Daoy (cell line): ENCODE measurements at regions not wholly inside any gene's neighbourhood (a gene's known extent, or its start where the extent isn't known, plus 50 kb on each side); places are given as distances from the start of the nearest gene placed in this dataset.

Experiments
- DNase-seq: peaks from one replicate; pipeline ENCODE4 v3.0.0-alpha.2; 2015; ENCODE audit warnings: low read depth

DNA sequence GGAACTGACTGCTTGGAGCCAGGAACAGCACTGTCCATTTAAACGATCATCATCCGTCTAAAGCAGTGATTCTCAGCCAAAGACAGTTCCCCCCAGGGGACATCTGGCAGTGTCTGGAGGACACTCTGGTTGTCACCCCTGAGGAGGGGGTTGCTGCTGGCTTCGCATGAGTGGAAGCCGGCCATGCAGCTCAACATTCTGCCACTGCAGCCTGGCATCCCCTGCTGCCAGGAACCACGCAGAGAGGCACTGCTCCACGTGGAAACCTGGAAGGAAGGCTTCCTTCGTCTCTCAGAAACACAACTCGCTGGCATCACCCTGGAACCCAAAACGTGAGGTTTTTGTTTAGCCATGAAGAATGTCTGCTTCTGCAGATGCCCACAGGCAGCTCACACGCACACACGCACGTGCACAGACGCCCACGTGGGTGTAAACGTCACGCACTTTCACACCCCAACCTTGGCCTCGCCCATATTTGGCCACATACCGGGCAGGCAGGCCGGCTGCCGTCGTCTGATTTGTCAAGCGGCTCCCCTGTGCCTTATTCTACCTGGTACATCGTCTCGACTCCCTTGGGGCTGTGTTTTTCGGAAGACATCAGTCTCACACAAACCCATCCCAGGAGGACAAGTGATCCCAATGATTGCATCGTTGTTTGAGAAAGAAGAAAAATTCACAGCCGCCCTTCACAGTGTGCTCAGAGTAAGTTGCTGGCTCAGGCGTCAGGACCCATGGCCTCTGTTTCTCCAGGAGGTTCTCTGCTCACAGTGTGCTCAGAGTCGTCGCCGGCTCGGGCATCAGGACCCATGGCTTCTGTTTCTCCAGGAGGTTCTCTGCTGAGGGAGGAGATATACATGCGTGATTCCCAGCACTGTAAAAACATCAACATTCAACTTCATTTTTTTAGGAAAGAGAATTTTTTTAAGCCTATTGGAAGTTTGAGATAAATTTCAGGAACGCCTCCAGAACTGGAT, 127.2 kb upstream of the PPP2R2D start:
- no peak for DNase-seq

- DNase-seq: no peak
These were observed 126.1 kb upstream of the PPP2R2D start for GRCh38 chr10:131774681-131775085.

DNA sequence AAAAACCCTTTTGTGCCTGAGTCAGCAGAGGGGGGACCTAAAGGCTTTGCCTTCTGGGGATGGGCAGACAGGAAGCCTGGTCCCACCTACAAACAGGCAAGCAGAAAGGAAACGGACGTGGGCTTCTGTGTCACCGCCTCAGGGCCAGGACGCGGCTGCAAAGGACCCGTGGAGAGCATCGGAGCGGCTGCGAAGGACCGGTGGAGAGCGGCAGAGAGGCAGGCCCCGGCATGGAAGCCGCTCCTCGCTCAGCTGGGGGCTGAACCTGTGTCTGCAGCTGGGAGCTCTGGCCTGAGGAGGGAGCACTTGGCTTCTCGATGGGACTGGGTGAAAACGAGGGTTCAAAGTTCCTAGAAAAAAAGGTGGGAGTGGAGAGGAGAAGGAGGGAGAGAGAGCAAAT, 125.4 kb upstream of the PPP2R2D start:
- no peak for DNase-seq

GRCh38 chr10:131775833-131776232, 125.0 kb upstream of the PPP2R2D start:
- no peak for DNase-seq

DNA sequence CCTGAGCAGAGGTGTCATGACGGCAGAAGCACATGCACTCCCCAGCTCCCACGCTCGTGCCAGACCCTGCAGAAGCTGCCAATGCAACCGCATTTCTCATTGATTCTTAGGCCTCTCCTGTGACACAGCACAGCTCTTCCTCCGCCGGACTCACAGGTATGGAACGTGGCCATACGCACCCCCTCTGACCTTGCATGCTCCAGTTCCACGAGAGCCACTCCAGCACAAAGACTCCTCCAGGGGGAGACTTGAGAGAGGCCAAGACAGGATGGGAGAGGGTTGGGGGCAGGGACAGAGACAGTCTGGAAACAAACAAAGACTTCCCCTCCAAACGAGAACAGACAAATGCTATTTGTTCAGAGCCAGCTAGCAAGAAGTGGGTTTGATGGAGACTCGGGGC, 124.3 kb upstream of the PPP2R2D start:
- DNase-seq: no peak

DNA sequence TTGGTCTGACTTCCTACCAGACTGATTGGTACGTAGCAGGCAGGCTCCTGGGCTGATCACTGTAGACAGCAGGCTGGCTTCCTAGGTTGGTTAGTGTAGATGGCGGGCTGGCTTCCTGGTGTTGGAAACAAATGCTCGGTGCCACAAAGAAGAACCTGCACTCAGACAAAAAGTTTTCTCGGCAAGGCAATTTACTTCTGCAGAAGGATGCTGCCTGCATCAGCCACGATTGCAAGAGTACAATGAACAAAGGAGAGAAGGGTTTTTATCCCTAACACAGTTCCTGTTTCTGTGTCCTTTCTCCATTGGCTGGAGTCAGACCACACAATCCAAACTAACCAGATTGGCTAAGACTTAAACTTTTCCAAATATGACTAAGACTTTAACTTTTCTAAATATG, 123.6 kb upstream of the PPP2R2D start:
- no peak for DNase-seq

- no peak for DNase-seq
These were observed 122.9 kb upstream of the PPP2R2D start for GRCh38 chr10:131777921-131778320.

DNA sequence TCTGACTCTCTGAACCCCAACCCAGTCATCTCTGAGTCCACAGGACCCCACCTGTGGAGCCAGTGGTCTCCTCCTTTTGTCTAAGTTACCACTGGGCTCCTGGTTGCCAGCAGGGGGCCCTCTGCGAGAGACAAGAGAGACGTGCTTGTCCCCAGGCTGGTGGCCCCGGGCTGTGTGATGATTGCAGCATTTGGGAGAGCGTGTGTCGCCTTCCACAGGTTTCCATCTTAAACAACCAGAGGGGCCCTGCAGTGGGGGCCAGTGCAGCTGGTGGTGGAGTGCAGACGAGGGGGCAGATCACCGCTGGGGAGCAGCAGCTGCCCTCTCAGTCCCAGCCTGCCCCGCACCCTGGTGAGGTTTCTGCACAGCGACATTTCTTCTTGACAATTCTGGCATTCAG, 122.4 kb upstream of the PPP2R2D start:
- no peak for DNase-seq

GRCh38 chr10:131778842-131779241, 122.0 kb upstream of the PPP2R2D start:
- no peak for DNase-seq

- no peak for DNase-seq
These were observed 121.0 kb upstream of the PPP2R2D start for GRCh38 chr10:131779661-131780394.

GRCh38 chr10:131781076-131781475, 119.7 kb upstream of the PPP2R2D start:
- no peak for DNase-seq

- DNase-seq: no peak
These were observed 119.0 kb upstream of the PPP2R2D start for GRCh38 chr10:131781791-131782190.

- DNase-seq: no peak
These were observed 116.3 kb upstream of the PPP2R2D start for GRCh38 chr10:131784363-131785120.

- DNase-seq: no peak
These were observed 115.7 kb upstream of the PPP2R2D start for GRCh38 chr10:131785121-131785460.

GRCh38 chr10:131786756-131787605, 113.8 kb upstream of the PPP2R2D start:
- DNase-seq: no peak

GRCh38 chr10:131787961-131788360, 112.8 kb upstream of the PPP2R2D start:
- DNase-seq: no peak

- DNase-seq: no peak
These were observed 112.4 kb upstream of the PPP2R2D start for GRCh38 chr10:131788386-131788785.

DNA sequence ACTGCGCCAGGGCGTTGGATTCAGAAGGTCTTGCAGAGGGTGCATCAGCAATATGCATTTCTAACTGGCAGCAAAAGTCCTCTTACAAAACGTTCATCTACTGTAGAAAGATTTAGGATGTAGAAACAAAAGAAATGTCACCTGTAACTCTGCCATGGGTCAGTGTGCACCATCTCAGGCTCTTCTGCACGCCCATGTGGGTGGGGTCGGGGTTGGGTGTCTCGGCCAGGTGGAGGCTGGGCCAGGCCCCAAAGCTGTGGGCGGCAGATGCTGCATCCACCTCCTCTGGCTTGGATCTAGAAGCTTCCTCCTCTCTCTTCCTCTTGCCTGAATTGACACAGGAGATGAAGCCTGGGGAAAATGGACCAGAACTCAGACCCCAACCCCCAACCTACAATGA, 111.3 kb upstream of the PPP2R2D start:
- no peak for DNase-seq

DNA sequence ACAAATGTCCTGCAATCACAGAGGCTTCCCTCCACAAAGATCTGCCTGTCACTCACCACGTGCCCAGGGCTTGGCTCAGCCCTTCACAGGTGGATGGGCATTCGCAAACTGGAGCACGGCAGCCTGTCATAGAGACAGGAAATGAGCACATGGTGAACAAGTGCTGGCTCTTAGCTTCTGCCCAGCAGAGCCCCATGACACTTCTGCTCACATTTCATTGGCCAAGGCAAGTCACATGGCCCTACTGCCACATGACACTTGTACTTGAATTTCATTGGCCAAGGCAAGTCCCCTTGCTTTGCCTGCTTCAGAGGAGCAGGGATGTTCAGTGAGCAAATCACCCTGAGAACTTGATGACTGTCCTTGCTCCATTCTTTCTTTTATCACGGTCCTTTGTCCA, 110.8 kb upstream of the PPP2R2D start:
- DNase-seq: no peak

GRCh38 chr10:131792011-131792651, 108.7 kb upstream of the PPP2R2D start:
- DNase-seq: no peak

DNA sequence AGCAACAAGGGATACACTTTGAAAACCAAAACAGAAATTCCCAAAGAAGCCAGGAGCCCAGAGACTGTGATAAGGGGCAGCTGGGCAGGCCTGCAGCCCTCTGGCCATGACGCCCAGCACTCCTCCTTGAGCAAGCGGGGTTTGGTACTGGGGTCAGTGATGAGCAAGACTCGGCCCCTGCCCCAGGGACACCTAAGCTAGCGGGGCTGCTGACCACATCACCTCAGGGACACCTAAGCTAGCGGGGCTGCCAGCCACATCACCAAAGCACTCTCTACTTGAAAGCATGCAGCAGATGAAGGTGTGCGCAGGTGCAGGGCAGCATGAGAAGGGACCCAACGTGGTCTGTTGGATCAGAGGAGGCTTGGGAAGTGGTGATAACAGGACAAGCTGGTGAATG, 108.0 kb upstream of the PPP2R2D start:
- no peak for DNase-seq
